ENCODE measurements at regions not wholly inside any gene's neighbourhood (a gene's known extent, or its start where the extent isn't known, plus 50 kb on each side); places are given as distances from the start of the nearest gene placed in this dataset.

DNA sequence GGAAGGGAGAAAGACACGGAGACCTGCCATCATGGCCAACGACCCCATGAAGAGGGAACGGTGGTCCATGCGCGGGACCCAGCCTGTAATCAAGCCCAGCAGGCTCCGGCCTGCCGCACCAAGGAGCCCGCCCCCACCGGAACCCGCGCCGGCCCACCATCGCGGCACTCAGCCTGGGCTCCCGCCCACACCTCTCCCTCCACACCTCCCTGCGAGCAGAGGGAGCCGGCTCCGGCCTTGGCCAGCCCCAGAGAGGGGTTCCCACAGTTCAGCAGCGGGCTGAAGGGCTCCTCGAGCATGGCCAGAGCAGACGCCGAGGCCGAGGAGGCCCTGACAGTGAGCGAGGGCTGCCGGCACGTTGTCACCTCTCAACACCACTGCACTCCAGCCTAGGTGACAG is 1302.8 kb upstream of the CNTN5 start:
- Mint-ChIP-seq H3K27ac (no peak overlapping the region), H3K27me3 (no peaks in the 10 kb centered on the region), H3K9me3 (ENCODE audit: insufficient read depth) (no peaks in the 10 kb centered on the region), H3K4me1 (no peaks in the 10 kb centered on the region), H3K4me3 (no peak overlapping the region)
- WGBS (ENCODE audit: insufficient coverage) = 96% methylated on average over 22 of the region's 26 CpGs
- H3K27me3 ChIP-seq (replicated peaks in 1 of 4; ENCODE audit: control extremely low read depth in 1 of 4, control insufficient read depth in 3 of 4, insufficient read depth in 4 of 4, low read length in 3 of 4) = no peaks in the 10 kb centered on the region
- CTCF ChIA-PET = no interaction called here
- no peak overlapping the region for H3K9ac ChIP-seq (ENCODE audit: low read length)
- peaks cover 0 to 13% (median 0%) of the 10 kb centered on the region in 3 donors for H3K9me3 ChIP-seq (ENCODE audit: control extremely low read depth in 1 of 3, control insufficient read depth in 2 of 3, insufficient read depth in 1 of 3, low read length in 2 of 3)
- no peak overlapping the region for H2AFZ ChIP-seq (ENCODE audit: insufficient read depth, low read depth, low read length, poor library complexity, severe bottlenecking)
- POLR2A ChIA-PET = no interaction called here
- no peak for ATAC-seq (ENCODE audit: low read depth)
- TF ChIP-seq, protein P1, sequence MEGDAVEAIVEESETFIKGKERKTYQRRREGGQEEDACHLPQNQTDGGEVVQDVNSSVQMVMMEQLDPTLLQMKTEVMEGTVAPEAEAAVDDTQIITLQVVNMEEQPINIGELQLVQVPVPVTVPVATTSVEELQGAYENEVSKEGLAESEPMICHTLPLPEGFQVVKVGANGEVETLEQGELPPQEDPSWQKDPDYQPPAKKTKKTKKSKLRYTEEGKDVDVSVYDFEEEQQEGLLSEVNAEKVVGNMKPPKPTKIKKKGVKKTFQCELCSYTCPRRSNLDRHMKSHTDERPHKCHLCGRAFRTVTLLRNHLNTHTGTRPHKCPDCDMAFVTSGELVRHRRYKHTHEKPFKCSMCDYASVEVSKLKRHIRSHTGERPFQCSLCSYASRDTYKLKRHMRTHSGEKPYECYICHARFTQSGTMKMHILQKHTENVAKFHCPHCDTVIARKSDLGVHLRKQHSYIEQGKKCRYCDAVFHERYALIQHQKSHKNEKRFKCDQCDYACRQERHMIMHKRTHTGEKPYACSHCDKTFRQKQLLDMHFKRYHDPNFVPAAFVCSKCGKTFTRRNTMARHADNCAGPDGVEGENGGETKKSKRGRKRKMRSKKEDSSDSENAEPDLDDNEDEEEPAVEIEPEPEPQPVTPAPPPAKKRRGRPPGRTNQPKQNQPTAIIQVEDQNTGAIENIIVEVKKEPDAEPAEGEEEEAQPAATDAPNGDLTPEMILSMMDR (IDR thresholded peaks at IDR 0.05) = no peak
- no peak for TF ChIP-seq EZH2 (IDR thresholded peaks at IDR 0.05; ENCODE audit: borderline replicate concordance, insufficient read depth, low read depth, low read length, poor library complexity, severe bottlenecking)
- no peak overlapping the region for H3K27ac ChIP-seq (ENCODE audit: low read length in 2 of 2)
- DNase-seq = no peak
- intact Hi-C loops (cut with micrococcal nuclease) = no loop called here
- H3K4me1 ChIP-seq (ENCODE audit: control insufficient read depth in 2 of 2, insufficient read depth in 2 of 2, low read length in 2 of 2) = no peaks in the 10 kb centered on the region
- no peak overlapping the region for H3K4me2 ChIP-seq (replicated peaks; ENCODE audit: low read depth, low read length, poor library complexity, severe bottlenecking)
- no peaks in the 10 kb centered on the region for H3K36me3 ChIP-seq (replicated peaks in 1 of 2; ENCODE audit: control extremely low read depth in 1 of 2, control insufficient read depth in 1 of 2, extremely low read depth in 1 of 2, insufficient read depth in 2 of 2, low read length in 1 of 2)
- no peaks in the 10 kb centered on the region for H3K79me2 ChIP-seq (ENCODE audit: control insufficient read depth, insufficient read depth, low read length)
- H3K4me3 ChIP-seq (ENCODE audit: control extremely low read depth in 1 of 5, extremely low read depth in 1 of 5, insufficient read depth in 1 of 5, low read depth in 2 of 5, low read length in 4 of 5) = no peak overlapping the region
- no peaks in the 10 kb centered on the region for H4K20me1 ChIP-seq (ENCODE audit: control insufficient read depth, insufficient read depth, low read length, poor library complexity, severe bottlenecking)

DNA sequence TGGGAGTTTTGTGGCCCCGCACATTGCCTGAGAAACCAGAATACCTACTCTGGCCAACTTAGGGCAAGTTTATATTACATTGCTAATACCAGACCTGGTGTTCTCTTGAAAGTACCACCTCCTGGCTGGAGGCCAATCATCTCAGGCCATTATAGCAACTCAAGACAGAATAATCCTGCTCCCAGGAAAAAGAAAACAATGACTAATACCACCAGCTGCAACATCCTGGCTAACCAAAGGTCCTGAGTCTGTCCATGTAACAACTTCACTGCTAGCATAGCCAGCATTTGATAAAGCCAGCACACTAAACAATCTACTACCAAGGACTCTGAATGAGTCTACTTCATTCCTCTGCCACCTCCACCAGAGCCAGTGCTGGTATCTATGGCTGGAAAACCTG is 1298.7 kb upstream of the CNTN5 start:
- peaks cover 0 to 16% (median 0%) of the 10 kb centered on the region in 3 donors for H3K9me3 ChIP-seq (ENCODE audit: control extremely low read depth in 1 of 3, control insufficient read depth in 2 of 3, insufficient read depth in 1 of 3, low read length in 2 of 3)
- ATAC-seq (ENCODE audit: low read depth) (no peak), DNase-seq (no peak)
- no peak overlapping the region for H3K4me2 ChIP-seq (replicated peaks; ENCODE audit: low read depth, low read length, poor library complexity, severe bottlenecking)
- no peak for TF ChIP-seq EZH2 (IDR thresholded peaks at IDR 0.05; ENCODE audit: borderline replicate concordance, insufficient read depth, low read depth, low read length, poor library complexity, severe bottlenecking)
- TF ChIP-seq, protein P1 (IDR thresholded peaks at IDR 0.05) = no peak
- POLR2A ChIA-PET = no interaction called here
- Mint-ChIP-seq H3K9me3 (ENCODE audit: insufficient read depth) (no peaks in the 10 kb centered on the region), H3K4me1 (no peaks in the 10 kb centered on the region), H3K27me3 (no peaks in the 10 kb centered on the region), H3K27ac (no peak overlapping the region), H3K4me3 (no peak overlapping the region)
- H3K4me1 ChIP-seq (ENCODE audit: control insufficient read depth in 2 of 2, insufficient read depth in 2 of 2, low read length in 2 of 2) = no peaks in the 10 kb centered on the region
- 100% methylated on average over 1 of the region's 1 CpG for WGBS (ENCODE audit: insufficient coverage)
- no peaks in the 10 kb centered on the region for H3K36me3 ChIP-seq (replicated peaks in 1 of 2; ENCODE audit: control extremely low read depth in 1 of 2, control insufficient read depth in 1 of 2, extremely low read depth in 1 of 2, insufficient read depth in 2 of 2, low read length in 1 of 2)
- no peaks in the 10 kb centered on the region for H3K79me2 ChIP-seq (ENCODE audit: control insufficient read depth, insufficient read depth, low read length)
- H3K27ac ChIP-seq (ENCODE audit: low read length in 2 of 2) = no peak overlapping the region
- H4K20me1 ChIP-seq (ENCODE audit: control insufficient read depth, insufficient read depth, low read length, poor library complexity, severe bottlenecking) = no peaks in the 10 kb centered on the region
- intact Hi-C loops (cut with micrococcal nuclease) = no loop called here
- H3K4me3 ChIP-seq (ENCODE audit: control extremely low read depth in 1 of 5, extremely low read depth in 1 of 5, insufficient read depth in 1 of 5, low read depth in 2 of 5, low read length in 4 of 5) = no peak overlapping the region
- H3K9ac ChIP-seq (ENCODE audit: low read length) = no peak overlapping the region
- CTCF ChIA-PET = no interaction called here
- H2AFZ ChIP-seq (ENCODE audit: insufficient read depth, low read depth, low read length, poor library complexity, severe bottlenecking) = no peak overlapping the region
- no peaks in the 10 kb centered on the region for H3K27me3 ChIP-seq (replicated peaks in 1 of 4; ENCODE audit: control extremely low read depth in 1 of 4, control insufficient read depth in 3 of 4, insufficient read depth in 4 of 4, low read length in 3 of 4)
